ENCODE measurements at regions not wholly inside any gene's neighbourhood (a gene's known extent, or its start where the extent isn't known, plus 50 kb on each side); places are given as distances from the start of the nearest gene placed in this dataset.
A peak's percentile ranks its signal among the peaks of the same experiment; 100 is the strongest.

DNA sequence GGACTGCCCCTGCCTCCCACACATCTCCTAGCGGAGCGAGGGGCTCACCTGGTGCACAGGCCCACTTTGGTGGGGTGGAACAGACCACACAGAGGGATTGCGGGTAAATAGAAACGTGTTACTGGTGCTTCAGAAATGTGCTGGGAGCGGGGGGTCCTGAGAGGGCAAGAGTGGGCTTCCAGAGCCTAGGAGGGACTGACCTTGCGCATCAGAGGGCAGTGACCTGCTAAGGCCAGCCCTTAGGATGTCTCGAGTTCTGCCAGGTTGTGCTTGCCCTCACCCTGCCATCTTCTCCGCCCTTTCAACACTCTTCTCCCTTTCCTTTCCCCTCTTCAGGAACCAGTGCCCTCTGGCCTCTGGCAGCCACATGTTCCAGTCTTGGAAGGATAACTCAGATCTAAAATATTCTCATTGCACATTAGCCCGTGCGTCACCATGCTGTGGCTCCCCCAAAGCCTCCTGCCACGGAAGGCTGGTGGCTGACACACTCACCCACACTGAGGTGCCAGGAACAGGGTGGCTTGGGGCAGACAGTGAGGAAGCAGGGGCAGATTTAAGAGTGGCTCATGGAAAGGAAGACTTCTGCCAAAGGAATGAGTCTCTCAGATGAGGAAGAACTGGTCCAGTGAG, 89.6 kb downstream of the MCFD2 start:
- no peak for DNase-seq (ENCODE audit: low spot score)
- no peak overlapping the region for H3K4me3 Mint-ChIP-seq (ENCODE audit: unreplicated experiment)

DNA sequence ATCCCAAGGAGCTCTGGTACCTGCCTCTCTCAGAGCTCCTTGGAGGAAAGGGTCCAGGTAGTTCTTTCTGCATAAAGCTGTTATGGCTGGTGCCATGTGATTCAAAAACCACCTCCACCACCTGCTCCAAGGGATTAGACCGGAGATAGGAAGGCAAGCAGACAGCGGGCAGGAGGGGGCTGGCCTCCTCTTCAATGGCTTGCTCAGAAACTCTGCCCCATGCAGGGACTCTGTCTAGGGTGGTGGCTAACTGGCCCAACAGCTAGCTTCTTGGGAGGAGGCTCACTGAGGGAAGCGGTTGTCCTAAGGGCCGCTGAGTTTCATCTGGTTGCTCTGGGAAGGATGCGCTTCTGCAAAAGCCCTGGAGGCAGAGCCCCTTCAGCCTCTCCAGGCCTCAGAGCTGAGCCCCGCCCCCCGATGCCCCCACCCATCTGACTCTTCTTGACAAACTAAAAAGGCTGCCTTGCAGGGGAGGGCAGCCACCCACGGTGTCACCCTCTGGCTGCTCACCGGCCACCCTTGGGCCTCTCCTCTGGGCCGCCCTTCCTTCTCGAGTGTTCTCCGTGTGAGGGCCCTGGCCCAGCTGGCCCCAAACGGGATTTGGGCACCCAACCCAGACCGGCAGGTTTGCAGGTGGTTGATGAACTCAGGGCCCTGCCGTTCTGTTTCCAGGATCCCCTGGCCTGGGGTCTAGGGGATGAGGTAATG, 90.2 kb downstream of the MCFD2 start:
- Mint-ChIP-seq H3K4me3 (ENCODE audit: unreplicated experiment) (no peak overlapping the region), H3K9me3 (ENCODE audit: unreplicated experiment) (no peaks in the 10 kb centered on the region), H3K27ac (ENCODE audit: unreplicated experiment) (no peak overlapping the region), H3K27me3 (ENCODE audit: unreplicated experiment) (peaks cover 9% of the 10 kb centered on the region), H3K4me1 (ENCODE audit: unreplicated experiment) (peaks cover 18% of the 10 kb centered on the region), H3K36me3 (ENCODE audit: low read depth, unreplicated experiment) (peaks cover 3% of the 10 kb centered on the region)
- TF ChIP-seq, protein P1, sequence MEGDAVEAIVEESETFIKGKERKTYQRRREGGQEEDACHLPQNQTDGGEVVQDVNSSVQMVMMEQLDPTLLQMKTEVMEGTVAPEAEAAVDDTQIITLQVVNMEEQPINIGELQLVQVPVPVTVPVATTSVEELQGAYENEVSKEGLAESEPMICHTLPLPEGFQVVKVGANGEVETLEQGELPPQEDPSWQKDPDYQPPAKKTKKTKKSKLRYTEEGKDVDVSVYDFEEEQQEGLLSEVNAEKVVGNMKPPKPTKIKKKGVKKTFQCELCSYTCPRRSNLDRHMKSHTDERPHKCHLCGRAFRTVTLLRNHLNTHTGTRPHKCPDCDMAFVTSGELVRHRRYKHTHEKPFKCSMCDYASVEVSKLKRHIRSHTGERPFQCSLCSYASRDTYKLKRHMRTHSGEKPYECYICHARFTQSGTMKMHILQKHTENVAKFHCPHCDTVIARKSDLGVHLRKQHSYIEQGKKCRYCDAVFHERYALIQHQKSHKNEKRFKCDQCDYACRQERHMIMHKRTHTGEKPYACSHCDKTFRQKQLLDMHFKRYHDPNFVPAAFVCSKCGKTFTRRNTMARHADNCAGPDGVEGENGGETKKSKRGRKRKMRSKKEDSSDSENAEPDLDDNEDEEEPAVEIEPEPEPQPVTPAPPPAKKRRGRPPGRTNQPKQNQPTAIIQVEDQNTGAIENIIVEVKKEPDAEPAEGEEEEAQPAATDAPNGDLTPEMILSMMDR (IDR thresholded peaks at IDR 0.05; ENCODE audit: unreplicated experiment), result no peak
- no peak for DNase-seq (ENCODE audit: low spot score)

More for the DNA sequence above, 89.6 kb downstream of the MCFD2 start:
- Mint-ChIP-seq H3K27ac (ENCODE audit: unreplicated experiment) (no peak overlapping the region), H3K4me1 (ENCODE audit: unreplicated experiment) (peaks cover 18% of the 10 kb centered on the region), H3K9me3 (ENCODE audit: unreplicated experiment) (no peaks in the 10 kb centered on the region), H3K36me3 (ENCODE audit: low read depth, unreplicated experiment) (peaks cover 3% of the 10 kb centered on the region), H3K27me3 (ENCODE audit: unreplicated experiment) (peaks cover 9% of the 10 kb centered on the region)
- TF ChIP-seq, protein P1 (IDR thresholded peaks at IDR 0.05; ENCODE audit: unreplicated experiment), result no peak

DNA sequence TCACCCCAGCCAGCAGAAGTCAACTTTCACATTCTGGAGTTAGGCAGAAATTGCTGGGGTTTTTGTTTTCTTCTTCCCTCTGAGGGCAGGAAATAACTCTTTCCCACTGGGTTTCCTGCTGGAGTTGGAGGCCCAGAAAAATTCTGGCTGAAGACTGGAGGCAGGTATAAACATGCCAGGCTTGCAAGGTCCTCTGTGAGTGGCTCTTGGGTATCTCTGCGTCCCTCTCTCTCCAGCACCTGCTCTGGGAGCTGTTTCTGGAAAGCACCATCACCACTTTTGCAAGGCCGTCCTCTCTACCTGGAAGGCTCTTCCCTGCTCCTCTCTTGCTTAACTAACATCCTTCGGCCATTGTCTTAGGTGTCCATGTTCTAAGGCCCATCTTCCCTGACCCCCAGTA, 91.0 kb downstream of the MCFD2 start:
- Mint-ChIP-seq H3K4me1 (ENCODE audit: unreplicated experiment) (peaks cover 18% of the 10 kb centered on the region), H3K27ac (ENCODE audit: unreplicated experiment) (peak overlapping the region; percentile 82), H3K4me3 (ENCODE audit: unreplicated experiment) (peak overlapping the region; percentile 37), H3K27me3 (ENCODE audit: unreplicated experiment) (peaks cover 9% of the 10 kb centered on the region), H3K9me3 (ENCODE audit: unreplicated experiment) (no peaks in the 10 kb centered on the region), H3K36me3 (ENCODE audit: low read depth, unreplicated experiment) (peaks cover 3% of the 10 kb centered on the region)
- TF ChIP-seq, protein P1 (IDR thresholded peaks at IDR 0.05; ENCODE audit: unreplicated experiment), result no peak
- no peak for DNase-seq (ENCODE audit: low spot score)

DNA sequence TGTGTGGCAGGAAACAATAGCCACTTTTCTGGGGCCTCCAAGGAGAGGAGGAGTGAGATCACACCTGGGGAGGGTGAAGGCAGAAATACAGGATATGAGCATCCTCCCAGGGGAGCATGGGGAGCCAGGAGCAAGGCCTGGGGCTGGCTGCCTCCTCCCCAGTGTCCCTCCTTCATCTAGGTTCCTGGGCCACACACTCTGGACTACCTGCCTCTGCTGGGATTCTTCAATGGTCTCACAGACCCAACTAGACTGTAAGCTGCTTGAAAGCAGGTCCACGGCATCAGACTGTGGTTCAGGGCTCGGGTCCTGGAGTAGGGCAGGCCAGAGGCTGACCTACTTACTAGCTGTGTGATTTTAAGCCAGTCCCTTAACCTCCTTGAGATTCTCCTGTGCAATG, 94.0 kb downstream of the MCFD2 start:
- no peak overlapping the region for H3K27ac Mint-ChIP-seq (ENCODE audit: unreplicated experiment)
- TF ChIP-seq, protein P1 (IDR thresholded peaks at IDR 0.05; ENCODE audit: unreplicated experiment), result no peak
- no peaks in the 10 kb centered on the region for H3K36me3 Mint-ChIP-seq (ENCODE audit: low read depth, unreplicated experiment)
- no peak for DNase-seq (ENCODE audit: low spot score)
- H3K4me1 Mint-ChIP-seq (ENCODE audit: unreplicated experiment), result peaks cover 14% of the 10 kb centered on the region
- H3K27me3 Mint-ChIP-seq (ENCODE audit: unreplicated experiment), result peaks cover 8% of the 10 kb centered on the region
- no peak overlapping the region for H3K4me3 Mint-ChIP-seq (ENCODE audit: unreplicated experiment)
- no peaks in the 10 kb centered on the region for H3K9me3 Mint-ChIP-seq (ENCODE audit: unreplicated experiment)

DNA sequence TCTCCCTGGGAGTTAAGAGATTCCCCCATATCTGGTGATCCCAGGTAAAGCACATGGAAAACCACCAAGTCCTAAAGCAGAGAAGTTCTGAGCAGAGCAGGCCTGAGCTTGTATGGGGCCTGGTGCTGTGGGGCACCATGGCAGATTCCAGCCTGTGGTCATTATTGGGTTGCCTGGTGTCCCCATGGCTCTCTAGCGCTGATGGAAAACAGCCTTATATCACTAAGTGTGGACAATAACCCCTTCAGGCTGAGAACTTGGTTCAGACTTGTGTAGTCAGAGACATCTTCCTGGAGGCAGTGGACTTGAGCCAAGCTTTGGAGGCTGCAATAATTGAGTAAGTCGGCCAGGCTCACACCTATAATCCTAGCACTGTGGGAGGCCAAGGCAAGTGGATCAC, 96.8 kb downstream of the MCFD2 start:
- DNase-seq (ENCODE audit: low spot score), result no peak
- peaks cover 4% of the 10 kb centered on the region for H3K27me3 Mint-ChIP-seq (ENCODE audit: unreplicated experiment)
- H3K4me3 Mint-ChIP-seq (ENCODE audit: unreplicated experiment), result no peak overlapping the region
- H3K36me3 Mint-ChIP-seq (ENCODE audit: low read depth, unreplicated experiment), result no peaks in the 10 kb centered on the region
- TF ChIP-seq, protein P1 (IDR thresholded peaks at IDR 0.05; ENCODE audit: unreplicated experiment), result no peak
- H3K9me3 Mint-ChIP-seq (ENCODE audit: unreplicated experiment), result no peaks in the 10 kb centered on the region
- peaks cover 10% of the 10 kb centered on the region for H3K4me1 Mint-ChIP-seq (ENCODE audit: unreplicated experiment)
- no peak overlapping the region for H3K27ac Mint-ChIP-seq (ENCODE audit: unreplicated experiment)
